GM18868 (cell line): ENCODE measurements at regions not wholly inside any gene's neighbourhood (a gene's known extent, or its start where the extent isn't known, plus 50 kb on each side); places are given as distances from the start of the nearest gene placed in this dataset.
"Not testable (repeated sequence)": the region's sequence is repeated elsewhere in the genome, so short reads cannot be mapped to it uniquely, and the experiment has no call there.

ENCODE experiments used
- ATAC-seq: cut with Tn5 transposase; IDR thresholded peaks from one replicate; pipeline ENCODE4 v1.9.1; 2021; ENCODE audit warnings: mild to moderate bottlenecking, moderate library complexity; ENCODE audit not compliant: unreplicated experiment

GRCh38 chr7:47093320-47094234 lies 488.3 kb downstream of the TNS3 start:
- ATAC-seq = no peak

- ATAC-seq = no peak
Measured at GRCh38 chr7:47092336-47092735, 489.6 kb downstream of the TNS3 start.

GRCh38 chr7:47091141-47091540 lies 490.8 kb downstream of the TNS3 start:
- ATAC-seq = no peak

- ATAC-seq = no peak
Measured at GRCh38 chr7:47089461-47089860, 492.4 kb downstream of the TNS3 start.

- no peak for ATAC-seq
Measured at GRCh38 chr7:47089068-47089417, 492.9 kb downstream of the TNS3 start.

GRCh38 chr7:47088329-47089067 lies 493.4 kb downstream of the TNS3 start:
- ATAC-seq = peak; percentile 76

- no peak for ATAC-seq
Measured at GRCh38 chr7:47087866-47088265, 494.0 kb downstream of the TNS3 start.

GRCh38 chr7:47085491-47086275 lies 496.2 kb downstream of the TNS3 start:
- ATAC-seq = no peak

- ATAC-seq = no peak
Measured at GRCh38 chr7:47083476-47084250, 498.2 kb downstream of the TNS3 start.

- no peak for ATAC-seq
Measured at GRCh38 chr7:47080816-47081215, 501.1 kb downstream of the TNS3 start.

GRCh38 chr7:47078241-47078640 lies 503.7 kb downstream of the TNS3 start:
- ATAC-seq = no peak

GRCh38 chr7:47074702-47075153 lies 507.2 kb downstream of the TNS3 start:
- ATAC-seq = no peak

GRCh38 chr7:47073284-47073683 lies 508.6 kb downstream of the TNS3 start:
- no peak for ATAC-seq

- ATAC-seq = no peak
Measured at GRCh38 chr7:47071866-47072265, 510.0 kb downstream of the TNS3 start.

GRCh38 chr7:47069385-47070076 lies 512.4 kb downstream of the TNS3 start:
- no peak for ATAC-seq

- ATAC-seq = no peak
Measured at GRCh38 chr7:47066976-47067614, 514.8 kb downstream of the TNS3 start.

GRCh38 chr7:47056731-47057130 lies 525.2 kb downstream of the TNS3 start:
- ATAC-seq = no peak

- not testable (repeated sequence) for ATAC-seq
Measured at GRCh38 chr7:47052541-47053208, 529.2 kb downstream of the TNS3 start.

GRCh38 chr7:47049234-47049774 lies 532.6 kb downstream of the TNS3 start:
- ATAC-seq = no peak
